H9 (cell line): ENCODE measurements at regions not wholly inside any gene's neighbourhood (a gene's known extent, or its start where the extent isn't known, plus 50 kb on each side); places are given as distances from the start of the nearest gene placed in this dataset.

Experiments used
- DNase-seq: peaks from one replicate; pipeline ENCODE4 v3.0.0-alpha.2; 2017
- H2AFZ ChIP-seq: one replicate; pipeline ENCODE4 v1.6.1; 2013; ENCODE audit warnings: mild to moderate bottlenecking, low read length, control low read depth, moderate library complexity
- H2AK5ac ChIP-seq: 2 replicates; pipeline ENCODE4 v1.6.1; 2013; ENCODE audit warnings: low read length, control low read depth, mixed read lengths; ENCODE audit not compliant: insufficient read length
- H2BK120ac ChIP-seq: one replicate; pipeline ENCODE4 v1.6.1; 2013; ENCODE audit warnings: low read depth, mild to moderate bottlenecking, low read length, control low read depth, inconsistent platforms; ENCODE audit not compliant: poor library complexity, severe bottlenecking
- H2BK12ac ChIP-seq: 2 replicates; pipeline ENCODE4 v1.6.1; 2013; ENCODE audit warnings: low read length, control low read depth, mixed read lengths, low read depth; ENCODE audit not compliant: insufficient read length
- H2BK15ac ChIP-seq: 2 replicates; pipeline ENCODE4 v1.6.1; 2013; ENCODE audit warnings: low read depth, low read length, control low read depth
- H2BK20ac ChIP-seq: one replicate; pipeline ENCODE4 v1.6.1; 2013; ENCODE audit warnings: low read depth, mild to moderate bottlenecking, low read length, control low read depth, inconsistent platforms; ENCODE audit not compliant: poor library complexity, severe bottlenecking
- H2BK5ac ChIP-seq: 2 replicates; pipeline ENCODE4 v1.6.1; 2013; ENCODE audit warnings: low read length, control low read depth, mixed read lengths; ENCODE audit not compliant: insufficient read length
- H3K14ac ChIP-seq: 2 replicates; pipeline ENCODE4 v1.6.1; 2013; ENCODE audit warnings: low read length, control low read depth; ENCODE audit not compliant: insufficient read depth
- H3K18ac ChIP-seq: 2 replicates; pipeline ENCODE4 v1.6.1; 2013; ENCODE audit warnings: low read depth, mild to moderate bottlenecking, mixed read lengths, low read length, control low read depth; ENCODE audit not compliant: insufficient read length
- H3K23ac ChIP-seq: 2 replicates; pipeline ENCODE4 v1.6.1; 2013; ENCODE audit warnings: low read length, control low read depth, mixed read lengths, low read depth; ENCODE audit not compliant: insufficient read length
- H3K23me2 ChIP-seq: 2 replicates; pipeline ENCODE4 v1.6.1; 2013; ENCODE audit warnings: low read depth, mild to moderate bottlenecking, mixed read lengths, low read length, control low read depth; ENCODE audit not compliant: insufficient read length, poor library complexity, severe bottlenecking
- H3K27ac ChIP-seq: 2 replicates; pipeline ENCODE4 v1.5.1; 2013; ENCODE audit warnings: low read length, control low read depth, mixed read lengths, low read depth; ENCODE audit not compliant: insufficient read length
- H3K27me3 ChIP-seq: 2 replicates; pipeline ENCODE4 v1.6.1; 2013; ENCODE audit warnings: low read length, control low read depth, inconsistent platforms; ENCODE audit not compliant: insufficient read depth
- H3K4ac ChIP-seq: 2 replicates; pipeline ENCODE4 v1.6.1; 2013; ENCODE audit warnings: low read depth, mild to moderate bottlenecking, control low read depth, inconsistent platforms, low read length, moderate library complexity
- H3K4me1 ChIP-seq: 2 replicates; pipeline ENCODE4 v1.6.1; 2013; ENCODE audit warnings: low read length, control low read depth, inconsistent platforms; ENCODE audit not compliant: insufficient read depth
- H3K4me2 ChIP-seq: 2 replicates; pipeline ENCODE4 v1.6.1; 2013; ENCODE audit warnings: low read length, control low read depth, mixed read lengths; ENCODE audit not compliant: insufficient read length, insufficient read depth
- H3K56ac ChIP-seq: 2 replicates; pipeline ENCODE4 v1.6.1; 2013; ENCODE audit warnings: low read depth, mild to moderate bottlenecking, mixed read lengths, low read length, control low read depth; ENCODE audit not compliant: insufficient read length
- H3K79me1 ChIP-seq: 2 replicates; pipeline ENCODE4 v1.6.1; 2013; ENCODE audit warnings: low read depth, mild to moderate bottlenecking, moderate library complexity, low read length, control low read depth, inconsistent platforms; ENCODE audit not compliant: insufficient read depth, poor library complexity, severe bottlenecking
- H3K79me2 ChIP-seq: 2 replicates; pipeline ENCODE4 v1.6.1; 2013; ENCODE audit warnings: low read length, control low read depth, inconsistent platforms; ENCODE audit not compliant: insufficient read depth
- H3K9ac ChIP-seq: 2 replicates; pipeline ENCODE4 v1.6.1; 2013; ENCODE audit warnings: low read length, control low read depth, mixed read lengths; ENCODE audit not compliant: insufficient read length; ENCODE audit errors: extremely low read depth
- H3K9me3 ChIP-seq: one replicate; pipeline ENCODE4 v1.6.1; 2013; ENCODE audit warnings: low read depth, low read length, inconsistent platforms; ENCODE audit not compliant: control insufficient read depth
- H3T11ph ChIP-seq: one replicate; pipeline ENCODE4 v1.6.1; 2013; ENCODE audit warnings: mild to moderate bottlenecking, low read length, control low read depth, inconsistent platforms
- H4K20me1 ChIP-seq: one replicate; pipeline ENCODE4 v1.6.1; 2013; ENCODE audit not compliant: control insufficient read depth, insufficient read length, insufficient read depth
- H4K5ac ChIP-seq: 2 replicates; pipeline ENCODE4 v1.6.1; 2013; ENCODE audit warnings: low read depth, mild to moderate bottlenecking, mixed read lengths, low read length, control low read depth; ENCODE audit not compliant: insufficient read length
- H4K8ac ChIP-seq: replicated peaks from 2 replicates; pipeline ENCODE4 v1.6.1; 2013; ENCODE audit warnings: low read length, control low read depth, mixed read lengths, low read depth; ENCODE audit not compliant: insufficient read length
- H4K91ac ChIP-seq: 2 replicates; pipeline ENCODE4 v1.6.1; 2013; ENCODE audit warnings: low read depth, mild to moderate bottlenecking, moderate library complexity, mixed read lengths, low read length, control low read depth; ENCODE audit not compliant: insufficient read length
- H3K27ac Mint-ChIP-seq, 3 experiments: 2 replicates in 2 of 3; 3 replicates in 1 of 3; pipeline ENCODE4 v1.8.0; 2020 to 2021; ENCODE audit warnings: mixed read lengths in 3 of 3, mild to moderate bottlenecking in 1 of 3, moderate library complexity in 1 of 3
- H3K27me3 Mint-ChIP-seq: 2 replicates; pipeline ENCODE4 v1.8.0; 2021; ENCODE audit warnings: low read depth, mild to moderate bottlenecking, moderate library complexity, mixed read lengths
- H3K36me3 Mint-ChIP-seq, 3 experiments: 2 replicates in 2 of 3; 3 replicates in 1 of 3; pipeline ENCODE4 v1.8.0; 2020 to 2021; ENCODE audit warnings: low read depth in 3 of 3, mixed read lengths in 3 of 3; ENCODE audit not compliant: insufficient read depth in 1 of 3
- H3K4me1 Mint-ChIP-seq, 2 experiments: 2 replicates each; pipeline ENCODE4 v1.8.0; 2020; ENCODE audit warnings: mixed read lengths in 2 of 2
- H3K4me3 Mint-ChIP-seq, 2 experiments: 2 replicates in 1 of 2; 3 replicates in 1 of 2; pipeline ENCODE4 v1.8.0; 2020 to 2021; ENCODE audit warnings: mild to moderate bottlenecking in 2 of 2, mixed read lengths in 2 of 2, moderate library complexity in 1 of 2
- H3K9me3 Mint-ChIP-seq, 2 experiments: 2 replicates in 1 of 2; 3 replicates in 1 of 2; pipeline ENCODE4 v1.8.0; 2020; ENCODE audit warnings: mild to moderate bottlenecking in 2 of 2, mixed read lengths in 2 of 2, moderate library complexity in 1 of 2
- WGBS: extraction: QIAGEN DNeasy Blood & Tissue Kit; methylation state at CpG from one replicate; pipeline ENCODE4 v1.1.7; 2013; ENCODE audit warnings: missing lambda C conversion rate, low lambda C conversion rate, mixed read lengths; ENCODE audit not compliant: insufficient read length; ENCODE audit errors: extremely low coverage; 5-methylcytosine and 5-hydroxymethylcytosine counted together
- TF ChIP-seq, protein P1 (sequence below): fragments of 200-600 bp; sonication (generic); conservative IDR thresholded peaks from 3 replicates; pipeline ENCODE4 v1.8.0; 2021; ENCODE audit warnings: antibody characterized with exemption, mild to moderate bottlenecking

DNA sequence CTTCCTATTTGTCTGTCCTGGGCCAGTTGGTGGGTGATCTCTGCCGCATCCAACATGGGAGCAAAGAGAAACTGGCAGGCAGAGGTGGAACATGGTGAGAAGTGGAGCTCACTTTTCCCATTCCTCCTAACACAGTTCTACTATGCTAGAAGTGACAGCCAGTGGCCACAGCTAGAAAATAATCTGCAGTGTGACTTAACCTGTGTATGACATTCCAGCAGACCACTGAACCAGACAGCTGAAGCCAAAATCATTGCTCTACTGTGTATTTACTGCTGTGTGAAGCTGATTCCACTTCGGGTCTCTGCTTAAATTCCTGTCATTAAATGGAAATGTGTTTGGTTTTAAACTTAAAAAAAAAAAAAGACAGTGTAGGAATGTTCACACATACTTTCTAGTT lies 523.0 kb downstream of the MTRR start:
- Histone ChIP-seq H3K9ac (no peak overlapping the region), H4K91ac (no peak overlapping the region), H3K4me1 (no peaks in the 10 kb centered on the region), H2BK5ac (no peak overlapping the region), H3K79me2 (no peaks in the 10 kb centered on the region), H2AFZ (no peak overlapping the region), H4K20me1 (no peaks in the 10 kb centered on the region), H2BK120ac (no peak overlapping the region), H3K23ac (no peak overlapping the region), H3T11ph (no peak overlapping the region), H3K14ac (no peak overlapping the region), H3K56ac (no peak overlapping the region), H3K27me3 (no peaks in the 10 kb centered on the region; the same call in 1 of the 2 replicates), H2BK12ac (no peak overlapping the region), H3K4ac (no peak overlapping the region), H2AK5ac (no peak overlapping the region), H2BK15ac (no peak overlapping the region; the same call in 1 of the 2 replicates), H3K23me2 (no peaks in the 10 kb centered on the region), H4K5ac (no peak overlapping the region), H2BK20ac (no peak overlapping the region), H3K9me3 (no peaks in the 10 kb centered on the region), H4K8ac (no peak overlapping the region), H3K4me2 (no peak overlapping the region), H3K27ac (no peak overlapping the region), H3K79me1 (no peaks in the 10 kb centered on the region), H3K18ac (no peak overlapping the region)
- no peaks in the 10 kb centered on the region for H3K4me1 Mint-ChIP-seq
- WGBS, result no CpG with 5 or more reads among the region's 2 CpGs
- TF ChIP-seq, protein P1, sequence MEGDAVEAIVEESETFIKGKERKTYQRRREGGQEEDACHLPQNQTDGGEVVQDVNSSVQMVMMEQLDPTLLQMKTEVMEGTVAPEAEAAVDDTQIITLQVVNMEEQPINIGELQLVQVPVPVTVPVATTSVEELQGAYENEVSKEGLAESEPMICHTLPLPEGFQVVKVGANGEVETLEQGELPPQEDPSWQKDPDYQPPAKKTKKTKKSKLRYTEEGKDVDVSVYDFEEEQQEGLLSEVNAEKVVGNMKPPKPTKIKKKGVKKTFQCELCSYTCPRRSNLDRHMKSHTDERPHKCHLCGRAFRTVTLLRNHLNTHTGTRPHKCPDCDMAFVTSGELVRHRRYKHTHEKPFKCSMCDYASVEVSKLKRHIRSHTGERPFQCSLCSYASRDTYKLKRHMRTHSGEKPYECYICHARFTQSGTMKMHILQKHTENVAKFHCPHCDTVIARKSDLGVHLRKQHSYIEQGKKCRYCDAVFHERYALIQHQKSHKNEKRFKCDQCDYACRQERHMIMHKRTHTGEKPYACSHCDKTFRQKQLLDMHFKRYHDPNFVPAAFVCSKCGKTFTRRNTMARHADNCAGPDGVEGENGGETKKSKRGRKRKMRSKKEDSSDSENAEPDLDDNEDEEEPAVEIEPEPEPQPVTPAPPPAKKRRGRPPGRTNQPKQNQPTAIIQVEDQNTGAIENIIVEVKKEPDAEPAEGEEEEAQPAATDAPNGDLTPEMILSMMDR, result no peak
- H3K36me3 Mint-ChIP-seq, result no peaks in the 10 kb centered on the region
- no peak overlapping the region for H3K27ac Mint-ChIP-seq
- H3K4me3 Mint-ChIP-seq, result no peak overlapping the region
- H3K27me3 Mint-ChIP-seq, result peaks cover 1% of the 10 kb centered on the region; the same call in 1 of the 2 replicates
- no peak for DNase-seq
- no peaks in the 10 kb centered on the region for H3K9me3 Mint-ChIP-seq
